Stimulated activated CD4-positive, alpha-beta T cell treated with anti-CD3 and anti-CD28 coated beads, Interleukin-15, amount 100 ng/mL, for 24 hours (primary cell): ENCODE measurements at regions not wholly inside any gene's neighbourhood (a gene's known extent, or its start where the extent isn't known, plus 50 kb on each side); places are given as distances from the start of the nearest gene placed in this dataset.

Source experiments
- DNase-seq: peaks from one replicate; pipeline ENCODE4 v3.0.0-alpha.2; 2020

DNA sequence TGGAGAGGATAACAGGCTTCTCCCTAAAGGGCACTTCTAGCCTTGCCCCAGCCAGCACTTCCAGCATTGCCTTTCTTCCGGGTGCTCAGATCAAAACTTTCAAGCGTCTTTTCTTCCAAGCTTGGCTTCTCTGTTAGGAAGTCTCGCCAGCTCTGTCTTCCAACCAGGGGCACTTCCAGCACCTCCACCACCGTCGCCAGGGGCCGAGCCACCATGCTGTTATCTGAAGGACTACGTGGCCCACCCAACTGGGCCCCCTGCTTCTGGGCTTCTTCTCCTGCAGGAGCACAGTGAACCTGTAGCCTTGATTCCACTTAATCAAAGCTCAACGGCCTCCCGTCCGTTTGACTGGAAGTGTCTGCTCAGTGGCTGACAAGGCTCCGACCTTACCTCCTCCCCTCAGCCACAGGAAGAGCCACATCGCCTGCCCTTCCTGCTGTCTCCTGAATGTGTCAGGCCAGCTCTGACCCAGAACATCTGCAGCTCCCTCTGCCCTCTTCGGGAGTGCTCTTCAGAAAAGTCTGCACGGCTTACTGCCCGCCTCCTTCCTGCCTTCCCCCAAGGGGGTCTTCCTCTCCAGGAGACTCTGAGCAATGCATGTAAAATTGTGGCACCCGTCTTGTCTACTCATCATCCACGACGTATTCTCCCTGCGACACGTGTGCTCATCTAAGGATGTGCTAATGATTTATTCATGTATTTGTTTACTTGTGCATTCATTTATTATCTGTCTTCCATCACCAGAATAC is 527.0 kb downstream of the CDH26 start:
- DNase-seq = no peak

DNA sequence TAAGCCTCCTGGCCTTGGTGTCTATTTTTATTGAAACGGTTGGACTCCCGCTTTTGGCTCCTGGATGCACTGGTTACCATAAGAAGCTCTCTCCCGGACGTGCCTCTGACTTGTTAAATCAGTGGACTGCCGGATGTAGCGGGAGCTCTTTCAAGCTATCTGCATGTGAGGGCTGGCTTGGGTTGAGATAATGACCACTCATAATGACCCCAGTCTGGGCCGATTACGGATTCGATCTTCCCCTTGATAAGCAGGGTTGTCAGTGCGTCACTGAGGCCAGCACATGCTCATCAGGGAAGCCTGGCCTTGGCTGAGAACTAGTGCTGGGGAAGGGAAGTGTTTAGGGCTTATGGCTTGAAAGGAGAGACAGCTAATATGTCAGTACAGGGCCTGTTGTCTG is 528.1 kb downstream of the CDH26 start:
- DNase-seq = no peak

DNA sequence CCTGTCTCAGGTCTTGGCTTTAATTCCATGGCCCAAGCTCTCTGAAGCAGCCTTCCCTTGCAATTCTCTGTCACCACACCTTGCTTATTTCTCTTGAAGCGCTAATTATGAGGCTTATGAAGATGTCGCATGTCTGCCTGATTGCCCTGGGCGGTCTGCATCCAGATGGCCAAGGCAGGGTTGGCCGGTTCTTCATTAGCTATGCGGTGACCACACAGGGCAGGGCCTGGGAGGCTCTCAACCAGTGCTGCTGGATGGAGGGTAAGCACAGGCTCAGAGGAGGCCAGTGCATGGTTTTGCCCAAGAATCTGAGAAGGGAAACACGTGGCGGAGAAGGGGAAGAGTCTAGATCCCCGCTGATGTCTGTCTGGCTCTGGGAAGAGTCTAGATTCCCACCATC is 528.7 kb downstream of the CDH26 start:
- DNase-seq = no peak

DNA sequence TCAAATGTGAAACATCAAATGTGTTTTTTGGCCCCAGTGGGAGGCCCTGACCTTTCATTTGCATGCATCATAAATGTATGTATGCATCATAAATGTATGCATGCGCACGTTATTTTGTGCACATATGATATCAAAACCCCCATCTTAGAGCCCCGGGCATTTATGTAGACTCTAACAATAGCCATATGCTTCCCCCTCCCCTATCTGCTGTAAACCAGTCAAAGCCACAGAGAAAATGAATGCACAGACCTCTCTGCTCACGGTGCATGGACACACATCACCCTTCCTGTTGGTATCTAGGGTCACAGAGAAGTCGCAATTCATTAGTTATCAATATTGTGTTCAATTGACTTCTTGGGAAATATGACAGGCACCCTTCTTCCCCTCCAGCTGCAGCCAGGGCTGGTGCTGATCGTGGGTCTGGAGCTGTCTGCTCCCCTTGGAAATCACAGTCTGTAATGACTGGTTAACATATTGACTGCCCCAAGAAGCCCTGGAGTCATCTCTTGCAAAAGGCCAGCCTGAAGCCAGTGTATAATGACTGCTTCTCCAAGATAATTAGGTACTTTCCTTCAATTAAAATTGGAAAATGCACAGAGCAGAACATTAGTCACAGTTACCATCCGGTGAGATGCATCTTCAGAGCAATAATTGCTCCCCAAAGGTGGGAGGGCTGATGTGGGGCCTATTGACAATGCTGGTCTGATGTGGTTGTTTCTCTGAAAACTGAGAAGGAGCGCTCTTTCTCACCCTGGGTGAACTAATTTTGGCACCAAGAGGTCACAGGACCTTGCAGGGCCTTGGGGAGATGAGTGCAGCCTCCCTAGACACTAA is 532.2 kb downstream of the CDH26 start:
- DNase-seq = no peak

DNA sequence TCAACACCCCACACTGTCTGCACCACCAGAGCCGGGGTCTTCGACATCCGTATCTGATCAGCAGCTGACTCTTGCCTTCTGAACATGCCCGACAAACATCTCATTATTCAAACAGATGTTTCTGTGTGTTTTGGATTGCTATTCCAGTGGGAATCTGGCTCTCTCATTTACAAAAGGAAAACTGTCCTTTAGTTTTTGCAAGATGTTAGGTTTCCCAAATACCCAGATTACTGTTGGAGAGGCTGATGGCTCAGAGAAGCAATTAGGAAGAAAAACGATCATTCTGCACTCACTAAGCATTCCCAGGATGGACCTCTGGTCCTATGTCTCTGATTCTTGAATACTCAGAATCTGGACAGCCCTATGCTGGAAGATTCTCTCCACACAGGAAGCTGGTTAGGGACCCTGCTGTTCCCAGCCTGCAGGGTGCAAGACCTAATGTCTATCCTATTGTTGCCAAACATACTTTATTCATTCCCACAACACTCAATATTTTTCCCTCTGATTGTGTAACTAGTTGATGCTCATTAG is 532.9 kb downstream of the CDH26 start:
- DNase-seq = no peak

DNA sequence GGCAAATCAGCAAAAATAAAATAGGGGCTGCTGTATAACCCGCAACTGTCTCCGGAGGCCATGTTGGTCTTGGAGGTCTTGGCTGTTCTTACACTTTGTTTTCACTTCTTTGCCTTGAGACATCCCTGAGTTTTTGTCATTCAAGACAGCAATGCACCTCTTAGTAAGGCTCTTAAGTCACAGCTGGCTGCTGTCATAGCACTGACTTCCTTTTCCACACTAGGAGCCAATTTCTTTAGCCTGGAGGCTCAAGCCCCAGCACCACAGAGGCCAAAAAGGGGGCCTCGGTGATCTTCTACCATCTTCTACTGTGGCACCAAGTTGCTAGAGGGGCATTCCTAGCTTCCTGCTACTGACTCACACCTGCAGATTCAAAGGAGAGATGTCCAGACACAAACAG is 536.3 kb downstream of the CDH26 start:
- DNase-seq = no peak

DNA sequence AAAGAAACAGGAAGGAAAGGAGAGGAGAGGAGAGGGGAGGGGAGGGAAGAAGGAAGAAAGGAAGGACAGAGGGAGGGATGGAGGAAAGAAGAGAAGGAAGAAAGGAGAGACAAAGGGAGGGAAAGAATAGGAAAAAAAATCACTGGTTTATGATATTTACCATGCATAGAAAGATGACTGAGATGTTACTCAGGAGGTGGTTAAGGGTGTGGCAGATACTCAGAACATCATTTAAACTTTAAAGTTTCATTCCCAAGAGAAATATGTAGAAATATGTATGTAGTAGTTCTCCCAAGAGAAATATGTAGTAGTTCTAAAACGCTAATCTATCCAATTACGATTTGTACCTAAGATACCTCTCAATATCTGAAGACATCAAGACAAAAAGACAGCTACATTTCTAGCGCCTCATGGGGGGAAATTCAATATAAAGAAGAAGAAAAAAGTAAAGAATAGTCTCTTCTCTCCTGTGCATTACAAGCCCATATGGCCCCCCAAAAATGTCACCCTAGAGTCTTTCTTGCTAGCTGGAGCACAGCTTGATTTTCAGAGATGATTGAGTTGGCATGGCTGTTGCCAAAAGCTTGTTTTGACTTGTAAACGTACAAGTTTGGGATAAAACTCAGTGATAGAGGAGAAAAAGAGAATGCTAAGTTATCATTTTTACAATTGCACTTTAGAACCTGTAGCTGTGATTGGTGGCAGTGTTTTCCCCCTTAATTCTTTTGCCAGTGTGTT is 539.2 kb downstream of the CDH26 start:
- DNase-seq = no peak

DNA sequence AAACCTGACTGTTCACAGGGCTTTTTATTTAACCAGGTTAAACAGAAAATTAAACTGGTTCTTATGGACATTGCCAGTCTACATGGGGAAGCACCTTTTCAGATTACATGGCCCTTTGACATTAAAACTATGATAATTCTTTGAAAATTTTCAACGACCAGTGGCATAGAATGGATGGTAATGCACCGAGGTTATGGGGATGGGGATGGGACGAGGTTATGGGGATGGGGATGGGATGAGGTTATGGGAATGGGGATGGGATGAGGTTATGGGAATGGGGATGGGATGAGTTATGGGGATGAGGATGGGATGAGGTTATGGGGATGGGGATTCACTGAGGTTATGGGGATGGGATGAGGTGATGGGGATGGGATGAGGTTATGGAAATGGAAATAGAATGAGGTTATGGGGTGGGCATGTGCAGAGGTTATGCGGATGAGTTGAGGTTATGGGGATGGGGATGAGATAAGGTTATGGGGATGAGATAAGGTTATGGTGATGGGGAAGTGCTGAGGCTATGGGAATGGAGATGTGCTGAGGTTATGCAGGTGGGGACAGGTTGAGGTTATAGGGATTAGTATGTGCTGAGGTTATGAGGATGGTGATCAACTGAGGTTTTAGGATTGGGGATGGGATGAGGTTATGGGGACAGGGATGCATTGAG is 541.9 kb downstream of the CDH26 start:
- no peak for DNase-seq

DNA sequence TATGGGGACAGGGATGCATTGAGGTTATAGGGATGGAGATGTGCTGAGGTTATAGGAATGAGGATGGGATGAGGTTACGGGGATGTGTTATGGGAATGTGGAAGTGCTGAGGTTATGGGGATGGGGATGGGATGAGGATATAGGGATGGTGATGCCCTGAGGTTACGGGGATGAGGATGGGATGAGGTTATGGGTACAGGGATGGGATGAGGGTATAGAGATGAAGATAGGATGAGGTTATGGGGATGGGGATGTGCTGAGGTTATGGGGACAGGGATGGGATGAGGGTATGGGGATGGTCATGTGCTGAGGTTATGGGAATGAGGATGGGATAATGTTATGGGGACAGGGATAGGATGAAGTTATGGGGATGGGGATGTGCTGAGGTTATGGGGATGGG is 542.8 kb downstream of the CDH26 start:
- no peak for DNase-seq

DNA sequence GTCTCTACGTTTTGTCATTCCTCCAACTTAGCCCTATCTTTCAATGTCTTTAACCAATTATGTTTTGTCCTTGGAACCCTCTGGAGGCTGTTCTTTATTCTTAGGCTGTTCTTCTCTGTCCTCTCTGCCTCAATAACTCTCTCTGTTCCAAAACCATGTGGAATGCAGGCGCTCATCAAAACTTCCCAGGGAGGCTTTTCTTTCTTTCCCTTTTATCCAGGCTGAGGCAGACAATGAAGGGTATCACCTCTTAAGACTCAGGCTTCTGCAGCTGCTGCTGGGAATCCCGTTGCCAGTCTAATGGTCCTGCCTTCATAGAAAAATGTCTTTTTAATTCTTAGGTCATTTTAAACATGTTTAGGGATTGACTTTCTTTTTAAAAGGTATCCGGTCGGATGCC is 544.7 kb downstream of the CDH26 start:
- DNase-seq = no peak

DNA sequence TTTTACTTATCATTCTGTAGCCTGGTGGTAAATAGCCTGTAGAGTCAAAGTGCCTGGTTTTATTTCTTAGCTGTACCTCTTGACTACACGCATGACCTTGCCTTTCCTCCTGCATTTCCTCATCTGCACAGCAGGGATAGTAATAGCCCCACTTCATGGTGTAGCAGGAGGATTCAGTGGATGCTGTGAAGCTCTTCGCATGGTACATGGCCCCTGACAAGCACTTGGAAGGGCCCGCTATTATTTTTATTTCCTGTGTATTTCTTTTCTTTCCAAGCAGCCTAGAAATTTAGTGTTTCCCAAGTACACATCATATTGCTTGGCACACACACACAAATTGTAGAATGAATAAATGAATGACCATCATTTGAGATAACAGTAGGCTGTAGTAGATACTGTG is 547.2 kb downstream of the CDH26 start:
- no peak for DNase-seq

DNA sequence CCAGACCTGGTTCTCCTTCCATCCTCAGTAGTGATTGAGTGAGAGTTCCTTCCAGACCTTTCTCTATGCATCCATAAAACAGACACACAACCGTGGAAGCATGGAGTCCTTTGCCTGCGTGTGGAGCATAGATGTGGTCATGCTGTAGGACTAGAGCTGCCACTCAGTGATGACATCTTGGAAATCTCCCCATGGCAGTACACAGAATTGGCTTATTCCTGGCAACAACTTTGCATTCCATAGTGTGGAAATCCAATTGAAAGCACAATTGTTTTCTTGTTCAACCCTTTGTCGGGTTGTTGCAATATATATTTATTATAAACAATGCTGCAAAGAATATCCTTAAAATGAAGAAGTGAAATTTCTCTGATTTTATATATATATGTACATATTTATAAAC is 547.8 kb downstream of the CDH26 start:
- DNase-seq = no peak

DNA sequence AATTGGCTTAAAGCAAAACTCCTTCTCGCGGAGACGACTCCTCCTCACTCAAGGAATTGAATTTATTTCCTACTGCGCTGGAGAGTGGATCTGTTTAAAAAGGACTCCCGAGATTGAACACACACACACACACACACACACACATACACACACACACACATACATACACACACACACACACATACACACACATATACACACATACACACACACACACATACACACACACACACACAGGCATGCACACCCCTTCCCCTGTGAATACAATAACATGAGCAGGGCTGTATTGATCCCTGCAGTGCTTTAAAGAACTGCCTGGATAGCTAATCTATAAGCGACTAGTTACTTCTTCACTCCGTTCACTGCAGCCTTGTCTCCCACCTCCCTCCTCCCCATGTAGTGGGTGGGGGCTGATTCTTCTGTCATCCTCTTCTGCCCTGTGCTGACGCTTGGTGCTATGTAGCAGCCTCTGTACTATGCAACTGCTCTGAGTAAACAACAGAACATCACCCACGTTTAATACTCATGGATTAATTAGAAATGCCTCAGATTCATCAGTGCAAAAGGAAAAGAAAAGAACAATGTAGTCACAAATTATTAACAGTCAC is 549.0 kb downstream of the CDH26 start:
- no peak for DNase-seq

DNA sequence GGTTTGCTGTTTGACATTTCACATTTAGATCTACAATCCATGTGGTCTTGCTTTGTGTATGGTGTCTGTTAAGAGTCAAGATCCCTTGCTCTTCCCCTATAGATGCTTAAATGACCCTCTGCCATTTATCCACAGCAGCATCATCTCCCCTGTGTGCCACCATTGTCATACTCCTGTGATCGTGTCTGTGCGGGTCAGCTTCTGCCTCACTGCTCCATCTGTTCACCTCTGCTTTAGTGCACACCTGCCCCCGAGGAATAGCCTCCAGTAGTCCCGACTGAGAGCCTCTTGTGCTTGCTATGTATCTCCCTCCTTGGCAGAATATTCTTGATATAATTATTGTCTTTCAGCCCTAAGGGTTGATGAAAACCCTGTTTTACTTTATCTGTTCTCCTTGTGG is 551.2 kb downstream of the CDH26 start:
- no peak for DNase-seq

DNA sequence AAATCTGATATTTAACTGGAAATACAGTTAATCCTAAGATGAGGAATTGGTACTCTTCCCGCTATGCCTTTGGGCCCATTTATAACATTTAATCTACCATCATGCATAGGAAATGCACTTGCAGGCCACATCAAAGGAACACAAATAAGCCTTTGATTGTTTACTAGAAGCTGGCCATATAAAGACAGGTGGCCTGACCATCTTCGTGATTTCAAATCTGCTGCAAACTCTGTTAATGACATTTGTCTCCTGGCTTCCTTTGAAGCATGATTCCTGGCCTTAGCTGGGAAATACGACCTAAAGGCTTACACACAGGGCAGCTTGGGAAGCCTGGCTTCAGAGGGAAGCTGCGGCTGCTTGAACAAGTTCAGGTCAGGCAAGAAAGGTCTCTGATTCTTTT is 552.1 kb downstream of the CDH26 start:
- no peak for DNase-seq

DNA sequence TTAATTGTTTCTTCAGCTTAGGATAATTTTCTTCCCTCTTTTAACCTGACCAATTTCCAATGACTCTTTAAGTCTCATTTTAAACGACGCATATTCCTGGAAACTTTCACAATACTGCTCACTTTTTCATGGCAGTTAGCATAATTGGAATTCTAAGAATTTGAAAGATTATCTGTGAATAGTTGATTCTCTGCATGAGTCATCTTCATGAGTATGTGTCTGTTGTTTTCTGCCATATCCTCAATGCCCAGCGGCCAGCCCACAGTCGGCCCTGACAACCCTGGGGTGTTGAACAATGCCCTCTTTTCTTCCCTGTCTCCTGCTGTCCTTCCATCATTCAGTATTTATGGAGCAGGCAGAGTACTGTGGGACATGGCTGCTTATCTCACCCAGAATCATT is 554.2 kb downstream of the CDH26 start:
- DNase-seq = no peak

DNA sequence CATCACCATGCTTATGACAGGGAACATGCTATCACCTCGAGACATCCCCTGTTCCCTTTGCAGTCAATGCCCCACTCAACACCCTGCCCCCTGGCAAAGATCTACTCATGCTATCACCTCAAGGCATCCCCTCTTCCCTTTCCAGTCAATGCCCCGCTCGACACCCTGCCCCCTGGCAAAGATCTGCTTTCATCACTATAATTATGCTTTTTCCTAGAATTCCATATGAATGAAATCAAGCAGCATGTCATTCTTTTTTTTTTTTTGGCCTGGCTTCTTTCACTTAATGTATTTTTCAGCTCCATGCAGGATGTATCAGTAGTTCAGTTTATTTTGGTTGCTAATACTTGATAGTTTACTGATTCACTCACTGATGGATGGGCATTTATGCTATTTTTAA is 554.9 kb downstream of the CDH26 start:
- no peak for DNase-seq

DNA sequence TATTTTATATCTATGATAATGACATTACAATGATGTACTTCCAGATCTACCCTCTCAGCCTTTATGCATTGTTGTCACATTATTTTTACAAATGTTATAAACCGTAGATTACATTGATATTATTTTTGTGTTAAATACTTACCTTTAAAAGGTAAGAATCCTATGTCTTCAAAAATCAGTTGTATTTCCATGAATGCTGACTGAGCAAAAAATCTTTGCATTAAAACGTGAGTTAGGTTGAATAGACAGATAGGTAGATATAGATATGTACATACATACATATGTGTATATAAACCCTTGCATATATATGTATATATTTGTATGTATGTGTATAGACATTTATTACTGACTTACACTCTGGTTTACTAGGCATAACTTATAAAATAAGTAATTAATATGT is 558.2 kb downstream of the CDH26 start:
- no peak for DNase-seq

DNA sequence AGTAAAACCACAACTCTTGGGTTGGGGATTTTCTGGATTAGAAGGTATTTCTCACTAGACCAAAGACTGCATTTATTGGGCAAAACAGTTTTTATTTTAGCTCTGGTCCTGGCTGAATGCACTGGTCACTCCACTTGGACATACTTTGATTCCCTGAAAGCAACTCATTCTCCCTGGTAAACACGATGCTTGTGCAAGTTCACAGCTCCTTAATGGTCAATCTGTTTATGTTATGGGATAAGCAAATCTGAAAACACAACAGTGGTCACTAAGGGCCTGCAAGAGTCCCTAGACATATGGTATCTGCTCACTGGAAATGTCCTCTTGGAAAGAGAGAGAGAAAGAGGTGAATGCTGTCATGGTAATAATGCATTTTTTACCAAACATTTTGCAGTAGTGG is 559.8 kb downstream of the CDH26 start:
- DNase-seq = no peak

DNA sequence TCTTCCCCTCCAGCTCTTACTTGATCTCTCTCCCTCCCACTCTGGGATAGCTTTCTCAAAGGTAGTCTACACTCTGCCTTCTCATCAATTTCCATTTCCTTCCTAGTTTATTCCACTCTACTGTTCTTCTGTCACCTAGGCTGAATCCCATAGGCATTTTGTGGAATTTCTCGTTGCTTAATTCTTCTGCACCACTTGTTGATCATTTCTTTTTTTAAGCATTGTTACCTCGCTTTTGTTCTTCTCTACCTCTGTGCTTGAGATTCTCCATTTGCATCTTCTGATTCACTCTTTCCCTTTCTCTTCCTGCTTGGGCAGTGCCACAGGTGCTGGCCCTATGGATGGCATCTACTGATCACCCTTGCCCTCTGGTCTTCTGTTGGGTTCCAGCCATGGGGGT is 567.2 kb downstream of the CDH26 start:
- no peak for DNase-seq

DNA sequence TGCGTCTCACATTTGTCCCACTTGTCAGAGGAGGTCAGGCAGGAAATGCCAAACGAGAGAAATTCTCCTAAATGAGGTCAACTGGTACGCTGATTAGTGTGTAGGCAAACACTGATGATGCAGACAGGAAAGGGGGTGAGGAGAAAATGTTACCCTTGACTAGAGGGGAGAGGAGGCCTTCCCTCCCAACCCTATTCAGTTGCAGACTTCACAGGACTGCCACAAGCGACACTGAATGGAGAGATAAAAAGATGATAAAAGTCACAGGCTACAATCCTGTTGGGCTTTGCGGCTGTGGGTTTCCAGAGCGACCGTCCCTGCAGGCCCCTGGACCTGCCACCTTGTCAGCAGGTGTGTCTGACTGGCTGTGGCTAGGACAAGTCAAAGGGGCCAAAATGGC is 569.4 kb downstream of the CDH26 start:
- no peak for DNase-seq

DNA sequence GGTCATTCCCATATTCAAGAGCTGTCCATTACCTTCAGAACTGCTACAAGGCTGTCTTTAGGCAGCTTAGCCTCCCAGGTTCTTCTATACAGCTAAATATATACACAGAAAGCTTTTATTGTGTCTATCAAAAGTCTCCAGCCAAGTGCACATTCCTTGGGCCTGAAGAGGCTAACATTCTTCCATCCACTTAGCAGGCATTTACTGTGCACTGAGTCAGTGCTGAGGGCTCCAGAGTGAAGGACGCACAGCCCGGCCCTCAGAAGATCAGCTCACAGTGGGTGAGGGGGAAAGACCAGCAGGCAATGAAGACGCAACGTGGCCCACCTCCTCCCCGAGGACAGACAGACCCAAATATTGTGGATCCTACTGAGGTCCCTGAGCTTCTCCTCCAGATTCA is 569.9 kb downstream of the CDH26 start:
- DNase-seq = no peak

DNA sequence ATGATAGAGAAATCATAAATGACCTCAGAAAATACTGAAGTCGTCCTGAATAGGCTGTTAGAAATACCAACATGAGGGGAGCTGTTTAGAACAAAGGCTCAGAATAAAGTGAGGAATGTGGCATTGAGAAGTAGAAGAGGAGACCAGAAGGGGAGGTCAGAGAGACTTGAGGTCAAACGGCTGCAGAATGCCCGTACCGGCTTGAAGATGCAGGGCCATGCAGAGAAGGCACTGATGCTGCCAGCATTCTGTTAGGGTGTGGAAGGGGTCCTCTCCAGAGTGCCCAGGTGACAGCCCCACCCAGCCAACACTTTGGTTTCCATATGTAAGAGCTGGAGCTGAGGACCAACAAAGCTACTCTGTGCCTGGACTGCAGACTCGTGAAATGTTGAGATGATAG is 570.9 kb downstream of the CDH26 start:
- no peak for DNase-seq
